ENCODE measurements at regions not wholly inside any gene's neighbourhood (a gene's known extent, or its start where the extent isn't known, plus 50 kb on each side); places are given as distances from the start of the nearest gene placed in this dataset.

DNA sequence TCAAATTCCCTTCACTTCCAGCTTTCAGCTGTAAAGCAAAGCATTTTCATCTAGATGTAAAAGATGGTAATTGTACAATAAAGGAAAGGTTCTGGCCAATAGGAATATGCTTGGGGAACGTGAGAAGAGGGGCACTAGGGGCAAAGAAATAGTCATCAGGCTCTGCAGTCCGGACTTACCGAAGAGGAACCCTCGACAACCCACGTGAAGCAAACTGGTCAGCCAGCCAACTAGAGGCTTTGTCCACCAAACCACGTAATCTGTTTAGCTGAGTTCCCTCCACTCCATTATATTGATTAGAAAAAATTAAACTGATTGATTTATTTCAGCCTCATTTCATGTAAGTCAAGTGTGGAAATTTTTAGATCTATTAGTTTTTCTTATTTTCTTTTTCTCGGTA lies 300.4 kb upstream of the FANCL start:
- Histone ChIP-seq H3K56ac (replicated peaks; ENCODE audit: insufficient read length, low read depth, low read length) (peak overlapping the region; percentile 83), H3K23me2 (ENCODE audit: low read depth, low read length) (no peaks in the 10 kb centered on the region), H2BK120ac (replicated peaks; ENCODE audit: low read depth, low read length) (peak overlapping the region; percentile 85), H3K4me2 (ENCODE audit: insufficient read depth in 1 of 2, low read depth in 2 of 2, low read length in 2 of 2) (peak overlapping the region; percentile 58 to 60), H2AFZ (ENCODE audit: low read length) (no peak overlapping the region), H4K91ac (replicated peaks; ENCODE audit: insufficient read length, low read length) (peak overlapping the region; percentile 83), H3K27ac (ENCODE audit: low read depth, low read length) (peak overlapping the region; percentile 92), H4K20me1 (replicated peaks in 1 of 2; ENCODE audit: control insufficient read depth in 1 of 2, insufficient read depth in 2 of 2, low read length in 2 of 2) (no peaks in the 10 kb centered on the region), H3K14ac (ENCODE audit: insufficient read length) (peak overlapping the region; percentile 10), H2BK15ac (ENCODE audit: low read length) (no peak overlapping the region), H3K9ac (replicated peaks in 1 of 4; ENCODE audit: extremely low read depth in 1 of 4, low read depth in 3 of 4, low read length in 3 of 4) (peak overlapping the region in 2 of 4 experiments; percentile 46 to 59; a peak in 4 of 7 replicates), H3K27me3 (replicated peaks in 1 of 4; ENCODE audit: control insufficient read depth in 3 of 4, extremely low read depth in 1 of 4, insufficient read depth in 3 of 4, low read length in 3 of 4) (no peaks in the 10 kb centered on the region), H3K36me3 (ENCODE audit: control insufficient read depth in 2 of 4, insufficient read depth in 4 of 4, low read length in 3 of 4) (no peaks in the 10 kb centered on the region), H3K79me1 (ENCODE audit: low read depth, low read length) (no peaks in the 10 kb centered on the region), H2BK12ac (ENCODE audit: low read depth, low read length) (peak overlapping the region; percentile 84; the same call in 1 of the 2 replicates), H3K79me2 (ENCODE audit: control insufficient read depth in 1 of 2, insufficient read depth in 2 of 2, low read length in 2 of 2) (no peaks in the 10 kb centered on the region), H3K4ac (replicated peaks; ENCODE audit: insufficient read length, low read depth, low read length) (peak overlapping the region; percentile 92), H4K8ac (ENCODE audit: extremely low read depth, insufficient read depth, low read length) (no peak overlapping the region), H2BK5ac (ENCODE audit: low read depth, low read length) (peak overlapping the region; percentile 86; the same call in 1 of the 2 replicates), H2BK20ac (ENCODE audit: low read length) (peak overlapping the region; percentile 48; the same call in 1 of the 2 replicates), H3K4me1 (replicated peaks in 1 of 4; ENCODE audit: control insufficient read depth in 3 of 4, insufficient read depth in 4 of 4, low read length in 3 of 4) (peaks cover 2 to 45% (median 18%) of the 10 kb centered on the region in 4 experiments; a peak in 5 of 7 replicates), H2AK5ac (ENCODE audit: low read depth, low read length) (no peak overlapping the region), H4K5ac (ENCODE audit: insufficient read length, low read depth, low read length) (peak overlapping the region; percentile 92), H3K9me3 (ENCODE audit: insufficient read depth in 2 of 2, low read depth in 1 of 2, low read length in 1 of 2) (no peaks in the 10 kb centered on the region), H3K18ac (ENCODE audit: extremely low read depth, low read length) (peak overlapping the region; percentile 39; the same call in 1 of the 2 replicates), H3K4me3 (ENCODE audit: extremely low read depth in 1 of 4, insufficient read depth in 2 of 4, low read depth in 3 of 4, low read length in 4 of 4) (peak overlapping the region in 1 of 4 experiments; percentile 56; a peak in 1 of 8 replicates), H3K23ac (ENCODE audit: insufficient read length) (no peak overlapping the region)
- DNase-seq (ENCODE audit: low read depth in 1 of 2, low spot score in 2 of 2) (no peak), FAIRE-seq (peak; percentile 84)
- ChIA-PET CTCF (ENCODE audit: partially characterized antibody) (interaction anchor here (0.6 to 1.2 kb wide), 6 partner anchors 9 to 496 kb away, joined by 3 to 7 read pairs (median 4); no protein-coding TSS in a partner anchor), POLR2A (ENCODE audit: partially characterized antibody) (interaction anchor here (0.7 to 1.8 kb wide), 7 partner anchors 9 to 93 kb away, joined by 3 to 5 read pairs (median 3); no protein-coding TSS in a partner anchor)
- TF ChIP-seq, protein P1, sequence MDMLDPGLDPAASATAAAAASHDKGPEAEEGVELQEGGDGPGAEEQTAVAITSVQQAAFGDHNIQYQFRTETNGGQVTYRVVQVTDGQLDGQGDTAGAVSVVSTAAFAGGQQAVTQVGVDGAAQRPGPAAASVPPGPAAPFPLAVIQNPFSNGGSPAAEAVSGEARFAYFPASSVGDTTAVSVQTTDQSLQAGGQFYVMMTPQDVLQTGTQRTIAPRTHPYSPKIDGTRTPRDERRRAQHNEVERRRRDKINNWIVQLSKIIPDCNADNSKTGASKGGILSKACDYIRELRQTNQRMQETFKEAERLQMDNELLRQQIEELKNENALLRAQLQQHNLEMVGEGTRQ (IDR thresholded peaks at IDR 0.05; ENCODE audit: low read length): peak; percentile 44; the same call in 1 of the 2 replicates
- TF ChIP-seq, protein P2, sequence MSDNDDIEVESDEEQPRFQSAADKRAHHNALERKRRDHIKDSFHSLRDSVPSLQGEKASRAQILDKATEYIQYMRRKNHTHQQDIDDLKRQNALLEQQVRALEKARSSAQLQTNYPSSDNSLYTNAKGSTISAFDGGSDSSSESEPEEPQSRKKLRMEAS (IDR thresholded peaks at IDR 0.05): 0 out of 2 replicates have a peak, but pooled peaks have one; percentile 41
- TF ChIP-seq POU5F1 (IDR thresholded peaks at IDR 0.05; ENCODE audit: low read depth, low read length): no peak
- peak in 1 of 2 experiments; percentile 37; a peak in 1 of 3 replicates for TF ChIP-seq POLR2A (IDR thresholded peaks at IDR 0.05; ENCODE audit: control extremely low read depth in 1 of 2, low read depth in 2 of 2, low read length in 2 of 2)
- no peak for TF ChIP-seq RAD21 (IDR thresholded peaks at IDR 0.05 in 1 of 2, conservative IDR thresholded peaks at IDR 0.05 in 1 of 2; ENCODE audit: low read depth in 2 of 2, low read length in 2 of 2)
- peak; percentile 40; the same call in 1 of the 2 replicates for TF ChIP-seq TAF1 (IDR thresholded peaks at IDR 0.05; ENCODE audit: low read depth, low read length)
- TF ChIP-seq, protein P3, sequence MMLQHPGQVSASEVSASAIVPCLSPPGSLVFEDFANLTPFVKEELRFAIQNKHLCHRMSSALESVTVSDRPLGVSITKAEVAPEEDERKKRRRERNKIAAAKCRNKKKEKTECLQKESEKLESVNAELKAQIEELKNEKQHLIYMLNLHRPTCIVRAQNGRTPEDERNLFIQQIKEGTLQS (IDR thresholded peaks at IDR 0.05; ENCODE audit: insufficient read depth, low read depth, low read length): no peak
- peak; percentile 47; the same call in 1 of the 2 replicates for TF ChIP-seq POLR2AphosphoS5 (IDR thresholded peaks at IDR 0.05; ENCODE audit: low read depth, low read length)
- WGBS, 2 experiments (ENCODE audit: extremely low coverage in 1 of 2, insufficient coverage in 1 of 2, insufficient read length in 1 of 2, insufficient replicate concordance in 2 of 2, low coverage in 1 of 2, low lambda C conversion rate in 2 of 2, missing lambda C conversion rate in 1 of 2): 23% methylated on average over 7 of the region's 7 CpGs; no CpG with 5 or more reads in 1 of the 2 experiments
